CD4-positive, alpha-beta T cell (primary cell): ENCODE measurements at regions not wholly inside any gene's neighbourhood (a gene's known extent, or its start where the extent isn't known, plus 50 kb on each side); places are given as distances from the start of the nearest gene placed in this dataset.

Experiments
- ATAC-seq: fragments of 200-7000 bp; cut with Tn5 transposase; one replicate; pipeline ENCODE4 v1.10.0; 2022; ENCODE audit warnings: mild to moderate bottlenecking; ENCODE audit not compliant: poor library complexity
- CTCF ChIA-PET: fragments of 350-600 bp; sonication (Branson Sonifier 250); formaldehyde crosslinking; loops from one replicate; lab custom pipeline; 2021; ENCODE audit warnings: antibody characterized with exemption, inconsistent platforms; lab: Charles Lee
- POLR2A ChIA-PET: fragments of 350-600 bp; sonication (Branson Sonifier 250); formaldehyde crosslinking; loops from one replicate; lab custom pipeline; 2021; ENCODE audit warnings: antibody characterized with exemption, inconsistent platforms; lab: Charles Lee
- DNase-seq, 14 experiments: peaks; one replicate each; pipeline ENCODE4 v3.0.0-alpha.2; 2013 to 2020; ENCODE audit warnings: mixed read lengths in 2 of 14
- H3K27ac ChIP-seq, 2 donors: one replicate each; pipeline versions ENCODE4 v1.5.1 to v1.7.0; 2013; ENCODE audit warnings: low read length in 2 of 2, low read depth in 1 of 2, mild to moderate bottlenecking in 1 of 2
- H3K27me3 ChIP-seq, 2 experiments: 1 replicate in 1 of 2; 2 replicates in 1 of 2; pipeline versions ENCODE4 v1.6.1 to v1.7.0; 2013; ENCODE audit warnings: low read length in 2 of 2, control low read depth in 1 of 2, mild to moderate bottlenecking in 1 of 2, moderate library complexity in 1 of 2; ENCODE audit not compliant: insufficient read depth in 2 of 2, control insufficient read depth in 1 of 2
- H3K36me3 ChIP-seq: one replicate; pipeline ENCODE4 v1.6.1; 2013; ENCODE audit warnings: low read length, control low read depth; ENCODE audit not compliant: insufficient read depth
- H3K4me1 ChIP-seq: one replicate; pipeline ENCODE4 v1.6.1; 2013; ENCODE audit warnings: low read length, control low read depth; ENCODE audit not compliant: insufficient read depth
- H3K4me3 ChIP-seq: one replicate; pipeline ENCODE4 v1.5.1; 2013; ENCODE audit warnings: mild to moderate bottlenecking, low read length, moderate library complexity
- H3K9me3 ChIP-seq, 2 experiments: 1 replicate in 1 of 2; 2 replicates in 1 of 2; pipeline versions ENCODE4 v1.6.1 to v1.7.0; 2013; ENCODE audit warnings: low read length in 2 of 2, mild to moderate bottlenecking in 2 of 2, control low read depth in 1 of 2, moderate library complexity in 1 of 2; ENCODE audit not compliant: control insufficient read depth in 1 of 2, insufficient read depth in 1 of 2
- H3K27ac Mint-ChIP-seq: one replicate; pipeline ENCODE4 v1.8.0; 2020; ENCODE audit warnings: mixed read lengths
- H3K27me3 Mint-ChIP-seq: one replicate; pipeline ENCODE4 v1.8.0; 2021; ENCODE audit warnings: mixed read lengths
- H3K36me3 Mint-ChIP-seq: one replicate; pipeline ENCODE4 v1.8.0; 2021; ENCODE audit warnings: low read depth, mixed read lengths
- H3K4me1 Mint-ChIP-seq: one replicate; pipeline ENCODE4 v1.8.0; 2021; ENCODE audit warnings: low read depth, mixed read lengths
- H3K4me3 Mint-ChIP-seq: one replicate; pipeline ENCODE4 v1.8.0; 2020; ENCODE audit warnings: mild to moderate bottlenecking, mixed read lengths
- H3K9me3 Mint-ChIP-seq: one replicate; pipeline ENCODE4 v1.8.0; 2020; ENCODE audit warnings: mixed read lengths
- CTCF ChIP-seq: fragments of 200-600 bp; IDR thresholded peaks from one replicate; pipeline ENCODE4 v1.8.0; 2022; ENCODE audit warnings: antibody characterized with exemption, mild to moderate bottlenecking
- intact Hi-C, 2 experiments: fragments of 100-400 bp; cut with DNase I in 1 of 2; cut with micrococcal nuclease in 1 of 2; formaldehyde crosslinking; loops; one replicate each; pipeline versions ENCODE4 v1.15.1 to v1.9.0; 2023 to 2025; cut with DNase I, micrococcal nuclease

GRCh38 chr13:99743094-99743493 is 228.5 kb downstream of the ZIC5 start:
- H3K27ac Mint-ChIP-seq = no peak overlapping the region

GRCh38 chr13:99741960-99742359 is 229.6 kb downstream of the ZIC5 start:
- ATAC-seq (no peak), DNase-seq (no peak)
- no peak for TF ChIP-seq CTCF
- ChIA-PET CTCF (interaction anchor here (0.7 kb wide), 1 partner anchor 33 kb away, joined by 3 read pairs; no protein-coding TSS in a partner anchor), POLR2A (no interaction called here)
- H3K4me1 Mint-ChIP-seq = peaks cover 6% of the 10 kb centered on the region
- no peaks in the 10 kb centered on the region for H3K27me3 Mint-ChIP-seq
- Histone ChIP-seq H3K4me1 (no peaks in the 10 kb centered on the region), H3K27me3 (no peaks in the 10 kb centered on the region), H3K36me3 (no peaks in the 10 kb centered on the region), H3K27ac (no peak overlapping the region), H3K4me3 (no peak overlapping the region), H3K9me3 (no peaks in the 10 kb centered on the region)
- no peaks in the 10 kb centered on the region for H3K36me3 Mint-ChIP-seq
- H3K27ac Mint-ChIP-seq = no peak overlapping the region
- H3K9me3 Mint-ChIP-seq = no peaks in the 10 kb centered on the region
- H3K4me3 Mint-ChIP-seq = no peak overlapping the region
- intact Hi-C loops = no loop called here

More at GRCh38 chr13:99743094-99743493, 228.5 kb downstream of the ZIC5 start:
- H3K4me3 Mint-ChIP-seq = no peak overlapping the region
- H3K36me3 ChIP-seq = no peaks in the 10 kb centered on the region
- H3K4me1 Mint-ChIP-seq = peaks cover 6% of the 10 kb centered on the region
- H3K9me3 ChIP-seq = no peaks in the 10 kb centered on the region
- ChIA-PET POLR2A (no interaction called here), CTCF (no interaction called here)
- H3K4me1 ChIP-seq = no peaks in the 10 kb centered on the region
- ATAC-seq (no peak), DNase-seq (no peak)
- H3K36me3 Mint-ChIP-seq = peaks cover 8% of the 10 kb centered on the region
- TF ChIP-seq CTCF = no peak
- no peak overlapping the region for H3K4me3 ChIP-seq
- no peaks in the 10 kb centered on the region for H3K27me3 ChIP-seq
- H3K27me3 Mint-ChIP-seq = no peaks in the 10 kb centered on the region
- intact Hi-C loops = no loop called here
- H3K9me3 Mint-ChIP-seq = no peaks in the 10 kb centered on the region
- no peak overlapping the region for H3K27ac ChIP-seq

- DNase-seq (no peak), ATAC-seq (no peak)
- Mint-ChIP-seq H3K4me1 (peaks cover 6% of the 10 kb centered on the region), H3K27me3 (no peaks in the 10 kb centered on the region), H3K4me3 (no peak overlapping the region), H3K27ac (no peak overlapping the region), H3K9me3 (no peaks in the 10 kb centered on the region), H3K36me3 (no peaks in the 10 kb centered on the region)
- POLR2A ChIA-PET = no interaction called here
- Histone ChIP-seq H3K9me3 (no peaks in the 10 kb centered on the region), H3K36me3 (no peaks in the 10 kb centered on the region), H3K27ac (no peak overlapping the region), H3K4me1 (no peaks in the 10 kb centered on the region), H3K27me3 (no peaks in the 10 kb centered on the region), H3K4me3 (no peak overlapping the region)
- no peak for TF ChIP-seq CTCF
- CTCF ChIA-PET = no interaction called here
- intact Hi-C loops = no loop called here
Observed at GRCh38 chr13:99740251-99740979, 231.2 kb downstream of the ZIC5 start.
